Cerebellar nuclear complex (tissue), 1 donor: ENCODE measurements at regions not wholly inside any gene's neighbourhood (a gene's known extent, or its start where the extent isn't known, plus 50 kb on each side); places are given as distances from the start of the nearest gene placed in this dataset.

ENCODE experiments used
- DNase-seq, 2 experiments: peaks; one replicate each; lab custom pipeline; 2025; lab: John Stamatoyannopoulos, UW

DNA sequence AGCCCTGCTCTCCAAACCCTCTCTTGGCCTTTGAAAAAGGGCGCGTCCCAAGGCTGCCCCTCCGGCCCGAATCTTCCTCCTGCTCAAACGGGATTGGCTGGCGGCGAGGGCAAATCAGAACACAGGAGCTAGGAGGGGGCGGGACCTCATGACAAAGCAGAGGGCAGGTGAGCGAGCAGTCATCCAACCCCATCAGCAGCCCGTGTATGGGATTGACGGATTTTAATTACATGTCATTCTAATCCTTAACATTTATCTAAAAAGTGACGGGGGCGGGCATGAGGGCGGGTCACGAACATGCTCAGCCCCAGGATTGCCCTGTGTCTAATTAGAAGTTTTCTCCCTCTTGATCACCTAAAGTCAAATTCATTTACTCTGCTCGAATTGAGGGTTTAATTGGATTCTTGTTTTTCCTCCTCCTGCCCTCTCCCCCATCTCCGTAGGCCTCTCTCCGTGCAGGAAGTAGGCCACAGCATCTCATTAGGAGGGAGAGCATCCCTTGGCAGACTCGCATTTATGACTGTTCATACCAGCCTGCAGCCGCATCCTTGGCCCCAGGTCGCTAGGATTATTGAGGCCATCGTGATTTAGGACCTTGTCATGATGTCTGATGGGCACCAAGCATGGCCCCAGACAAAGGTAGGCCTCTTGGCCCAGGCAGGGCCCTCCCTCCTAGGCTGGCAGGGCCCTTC lies 147.1 kb downstream of the CHST1 start:
- no peak for DNase-seq

DNA sequence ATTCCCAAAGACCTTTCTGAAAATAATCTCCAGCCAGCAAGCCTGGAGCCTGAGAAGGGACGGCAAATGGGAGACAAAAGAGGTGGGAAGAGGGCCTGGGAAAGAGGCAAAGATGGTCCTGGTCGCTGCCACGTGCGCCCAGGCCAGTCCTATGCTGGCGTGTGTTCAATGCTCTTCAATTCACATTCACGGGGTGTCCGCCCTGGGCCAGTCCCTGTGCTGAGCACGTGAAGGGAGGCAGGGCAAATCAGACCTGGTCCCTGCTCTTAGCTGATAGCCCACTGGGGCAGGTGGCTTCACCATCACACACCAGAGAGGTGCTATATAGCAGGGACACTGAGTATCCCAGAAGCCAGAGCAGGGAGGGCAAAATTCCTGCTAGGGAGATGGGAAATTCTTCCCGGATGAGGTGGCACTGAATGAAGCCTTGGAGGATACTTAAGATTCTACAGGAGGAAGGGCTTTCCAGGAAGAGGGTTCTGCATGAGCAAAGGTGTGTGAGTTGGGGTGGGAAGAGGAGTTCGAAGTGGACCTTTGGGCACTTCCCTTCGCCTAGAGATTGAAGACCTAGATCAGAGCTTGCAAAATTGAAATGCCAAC lies 148.2 kb downstream of the CHST1 start:
- no peak for DNase-seq

DNA sequence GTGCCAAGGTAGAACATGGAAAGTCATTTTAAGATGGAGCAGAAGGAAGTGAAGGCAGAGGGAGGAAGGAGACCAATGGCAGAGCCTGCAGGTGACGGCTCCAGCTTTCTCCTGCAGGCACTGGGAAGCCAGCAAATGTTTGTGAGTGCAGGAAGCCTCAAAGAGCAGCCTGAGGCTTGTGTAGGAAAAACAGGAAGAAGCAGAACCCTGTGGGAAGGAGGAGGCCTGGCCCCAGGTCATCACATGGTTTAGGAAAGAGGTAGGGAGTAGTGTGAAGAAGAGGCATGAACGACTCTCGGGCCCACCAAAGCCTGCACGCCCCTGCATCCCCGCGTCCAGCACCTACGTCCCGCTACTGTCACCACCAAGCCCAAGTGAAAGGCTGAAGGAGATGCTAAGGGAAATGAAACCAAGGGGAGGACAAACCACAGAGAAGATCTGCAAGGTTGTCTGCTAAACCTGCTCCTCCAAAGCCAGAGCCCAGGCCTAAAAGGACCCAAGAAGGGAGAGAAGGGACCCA lies 151.5 kb downstream of the CHST1 start:
- DNase-seq = no peak

DNA sequence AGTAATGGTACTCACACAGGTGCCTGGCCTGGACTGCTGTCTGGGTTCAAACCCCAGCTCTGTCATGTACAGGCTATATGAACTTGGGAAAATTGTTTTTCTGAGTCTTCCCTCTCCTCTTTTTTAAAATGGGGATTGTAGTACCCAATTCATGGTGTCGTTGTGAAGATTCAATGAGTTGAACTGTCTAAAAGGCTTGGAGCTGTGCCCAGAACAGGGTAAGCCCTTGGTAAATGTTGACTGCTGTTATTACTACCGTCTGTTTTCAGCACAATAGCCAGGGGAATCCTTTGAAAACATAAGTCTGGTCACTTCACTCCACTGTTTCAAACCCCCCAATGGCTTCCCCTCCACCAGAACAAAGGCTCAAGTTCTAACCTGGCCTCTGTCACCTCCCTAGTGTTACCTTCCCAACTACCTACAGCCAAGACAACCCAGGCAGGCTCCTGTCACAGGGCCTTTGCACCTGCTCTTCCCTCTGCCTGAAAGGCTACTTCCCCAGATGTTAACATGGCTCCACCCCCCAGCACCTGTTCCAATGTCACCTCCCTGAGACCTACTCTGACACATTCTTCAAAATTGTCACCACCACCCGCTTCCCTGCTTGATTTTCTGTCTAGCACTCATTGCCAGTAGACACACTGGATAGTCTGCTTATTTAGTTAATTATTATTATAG lies 152.8 kb downstream of the CHST1 start:
- DNase-seq = no peak

DNA sequence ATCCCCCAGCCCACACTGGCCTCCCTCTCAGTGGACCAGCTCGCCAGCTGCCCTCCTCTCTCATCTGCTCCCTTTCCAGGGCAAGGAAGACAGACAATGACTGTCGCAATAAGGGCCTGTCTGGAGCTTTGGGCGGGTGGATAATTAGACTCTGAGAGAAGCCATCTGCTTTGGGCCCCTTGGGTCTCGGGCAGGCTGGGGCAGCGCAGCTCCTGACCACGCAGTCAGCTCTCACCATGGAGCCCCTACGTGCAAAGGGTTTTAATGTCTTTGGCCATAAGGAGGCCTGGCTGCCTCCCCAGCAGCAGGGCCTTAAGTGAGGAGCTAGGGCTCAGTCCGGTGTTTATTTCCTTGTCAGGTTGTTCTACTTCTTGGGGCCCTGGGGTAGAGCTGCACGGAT lies 153.9 kb downstream of the CHST1 start:
- no peak for DNase-seq

DNA sequence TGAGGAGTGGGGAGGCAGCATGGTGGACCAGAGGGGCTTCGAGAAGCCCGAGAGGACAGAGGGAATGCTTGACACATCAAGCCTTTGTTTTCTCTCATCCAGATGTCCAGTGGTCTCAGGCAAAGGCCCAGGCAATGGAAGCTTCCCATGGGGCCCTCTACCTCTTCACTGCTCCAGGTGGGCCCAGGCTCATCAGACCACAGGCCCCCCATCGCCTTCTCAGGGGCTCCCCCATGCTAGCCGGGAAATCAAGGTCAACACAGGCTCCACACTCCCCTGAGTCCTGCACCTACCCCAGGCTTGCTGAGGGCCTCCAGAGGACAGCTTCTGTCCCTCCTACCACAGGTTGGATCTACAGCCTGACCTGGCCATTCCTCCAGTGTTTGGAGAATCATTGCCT lies 157.5 kb downstream of the CHST1 start:
- no peak for DNase-seq

DNA sequence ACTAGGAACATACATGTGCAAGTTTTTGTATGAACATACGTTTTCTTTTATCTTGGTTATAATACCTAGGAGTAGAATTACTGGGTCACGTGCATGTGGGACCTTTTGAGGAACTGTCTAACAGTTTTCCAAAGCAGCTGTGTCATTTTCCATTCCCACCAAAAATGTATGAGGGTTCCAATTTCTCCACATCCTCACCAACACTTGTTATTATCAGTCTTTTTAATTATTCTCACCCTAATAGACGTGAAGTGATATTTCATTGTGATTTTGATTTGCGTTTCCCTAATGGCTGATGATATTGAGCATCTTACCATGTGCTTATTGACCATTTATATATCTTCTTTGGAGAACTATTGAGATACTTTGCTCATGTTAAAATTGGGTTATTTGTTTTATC lies 162.1 kb downstream of the CHST1 start:
- no peak for DNase-seq

DNA sequence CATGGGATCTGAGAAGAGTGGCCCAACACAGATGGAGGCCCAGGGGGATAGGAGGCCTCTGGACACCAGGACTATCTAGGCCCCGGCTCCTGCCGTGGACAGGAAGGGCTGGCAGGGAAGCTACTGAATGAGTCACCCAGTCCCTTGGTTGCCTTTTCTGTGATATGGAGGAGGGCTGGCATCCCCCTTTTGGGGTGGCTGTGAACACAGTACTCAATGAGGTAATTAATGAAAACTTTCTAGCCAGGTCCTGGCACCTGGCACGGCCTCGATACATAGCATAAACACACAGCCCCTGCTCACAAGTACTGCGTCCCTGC lies 163.2 kb downstream of the CHST1 start:
- no peak for DNase-seq

DNA sequence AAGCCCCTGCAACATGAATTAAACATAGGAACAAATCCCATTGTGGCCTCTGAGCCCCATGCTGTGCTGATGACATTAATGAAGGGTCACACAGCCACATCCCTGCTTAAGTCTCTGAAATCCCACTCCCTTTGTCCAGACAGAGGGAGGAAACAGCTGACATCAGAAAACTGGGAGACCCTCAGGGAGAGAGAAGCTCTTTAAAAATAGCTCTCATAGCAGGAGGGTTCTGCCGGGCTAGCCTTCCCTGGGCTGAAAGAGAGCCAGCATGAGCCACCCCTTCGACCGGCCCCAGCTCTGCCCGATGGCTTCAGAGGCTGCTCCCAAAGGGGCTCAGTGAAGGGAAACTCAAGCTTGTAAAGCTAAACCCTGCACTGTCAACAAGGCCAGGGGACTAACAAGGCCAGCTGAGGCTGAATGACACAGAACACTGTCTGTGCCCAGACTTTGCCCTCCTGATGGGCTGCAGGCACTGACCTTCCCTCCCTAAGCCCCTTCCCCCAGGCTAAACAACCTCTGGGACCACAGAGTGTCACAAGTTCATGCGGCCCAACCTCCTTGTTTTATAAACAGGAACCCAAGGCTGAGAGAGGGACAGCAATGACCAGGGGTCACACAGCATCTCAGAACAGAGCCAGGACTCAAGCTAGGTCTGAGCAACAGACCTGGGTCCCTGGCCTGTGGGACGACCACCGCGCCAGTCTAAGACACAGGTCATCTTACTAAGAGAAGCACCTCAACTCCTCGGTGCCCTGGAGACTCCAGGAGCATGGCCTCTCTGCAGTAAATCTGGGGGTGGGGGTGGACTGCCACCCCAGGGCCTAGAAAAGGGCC lies 163.8 kb downstream of the CHST1 start:
- no peak for DNase-seq

DNA sequence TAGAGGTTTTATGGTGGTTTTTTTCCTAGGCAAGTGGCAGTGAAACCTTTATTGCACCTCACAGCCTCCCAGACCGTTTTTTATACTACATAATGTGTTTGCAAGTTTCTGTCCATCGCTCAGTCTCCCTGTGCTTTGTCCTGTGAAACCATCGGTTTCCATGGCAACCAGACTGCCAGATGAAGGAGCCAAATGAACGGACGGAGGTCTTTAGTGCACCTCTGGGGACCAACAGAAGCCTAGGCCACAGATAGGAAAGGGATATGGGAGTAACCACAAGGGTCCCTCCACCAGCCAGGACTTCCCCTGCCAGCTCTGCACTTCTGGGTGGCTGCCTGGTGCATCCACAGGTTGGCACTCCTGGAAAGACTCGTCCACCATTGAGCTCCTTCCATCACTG lies 165.0 kb downstream of the CHST1 start:
- DNase-seq = no peak

DNA sequence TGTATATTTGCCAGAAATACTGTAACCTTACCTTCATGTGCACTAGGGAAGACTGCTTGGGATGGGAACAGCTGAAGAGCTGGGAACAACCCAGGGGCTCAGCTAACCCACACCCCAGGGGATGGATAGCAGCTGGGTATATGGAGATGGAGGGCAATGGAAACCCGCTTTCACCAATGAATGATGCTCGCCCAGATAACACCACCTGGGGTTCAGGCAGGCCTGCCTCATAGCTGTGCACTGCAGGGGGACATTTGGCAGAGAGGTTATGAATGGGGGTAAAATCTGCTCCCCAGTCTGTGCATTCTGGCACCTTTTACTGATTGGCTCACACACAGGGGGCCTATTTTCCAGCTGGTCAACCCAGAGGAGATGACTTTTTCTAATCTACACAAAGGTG lies 170.7 kb downstream of the CHST1 start:
- no peak for DNase-seq

DNA sequence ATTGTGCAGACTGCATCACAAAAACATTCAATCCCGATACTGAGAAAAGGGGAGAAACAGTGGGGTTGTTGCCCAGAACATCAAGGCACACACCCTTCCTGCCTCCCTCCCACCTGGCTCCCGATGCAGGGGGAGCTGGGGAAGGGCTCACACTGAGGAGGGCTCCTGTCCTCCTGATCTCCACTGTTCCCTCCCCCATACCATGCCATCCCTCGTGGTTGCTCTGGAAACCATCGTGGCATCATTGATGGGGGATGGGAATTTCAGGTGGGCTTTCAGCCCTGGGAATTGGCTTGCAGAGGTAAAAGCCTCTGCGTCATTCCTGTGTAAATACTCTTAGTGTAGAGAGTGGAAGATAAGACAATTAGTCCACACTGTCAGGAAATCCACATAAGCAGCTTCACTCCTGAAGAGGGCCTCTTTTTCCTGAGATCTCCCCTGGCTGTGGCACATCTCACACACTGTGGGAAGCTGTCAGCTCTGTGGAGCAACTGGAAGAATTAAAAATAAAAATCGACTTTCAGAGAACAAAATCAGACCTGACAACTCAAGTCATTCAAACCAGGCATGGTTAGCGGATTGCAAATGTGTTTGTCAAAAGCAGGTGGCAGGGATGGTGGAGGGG lies 176.0 kb downstream of the CHST1 start:
- no peak for DNase-seq

DNA sequence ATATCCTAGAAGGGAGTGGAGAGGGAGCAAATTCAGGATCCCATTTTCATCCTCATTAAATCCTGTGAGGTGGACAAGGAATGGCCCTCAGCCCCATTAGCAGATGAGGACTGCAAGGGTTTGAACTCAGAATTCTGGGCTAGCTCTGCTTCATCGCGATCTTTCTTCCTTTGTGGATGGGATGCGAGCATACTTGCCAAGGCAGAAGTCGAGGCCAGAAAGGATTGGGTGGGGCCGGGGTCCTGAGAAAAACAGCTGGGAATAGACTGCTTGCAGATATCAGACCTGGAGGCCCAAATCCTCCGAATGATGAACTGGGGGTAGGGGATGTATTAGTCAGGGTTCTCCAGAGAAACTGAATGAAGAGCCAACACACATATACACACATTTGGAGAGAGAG lies 179.0 kb downstream of the CHST1 start:
- no peak for DNase-seq

DNA sequence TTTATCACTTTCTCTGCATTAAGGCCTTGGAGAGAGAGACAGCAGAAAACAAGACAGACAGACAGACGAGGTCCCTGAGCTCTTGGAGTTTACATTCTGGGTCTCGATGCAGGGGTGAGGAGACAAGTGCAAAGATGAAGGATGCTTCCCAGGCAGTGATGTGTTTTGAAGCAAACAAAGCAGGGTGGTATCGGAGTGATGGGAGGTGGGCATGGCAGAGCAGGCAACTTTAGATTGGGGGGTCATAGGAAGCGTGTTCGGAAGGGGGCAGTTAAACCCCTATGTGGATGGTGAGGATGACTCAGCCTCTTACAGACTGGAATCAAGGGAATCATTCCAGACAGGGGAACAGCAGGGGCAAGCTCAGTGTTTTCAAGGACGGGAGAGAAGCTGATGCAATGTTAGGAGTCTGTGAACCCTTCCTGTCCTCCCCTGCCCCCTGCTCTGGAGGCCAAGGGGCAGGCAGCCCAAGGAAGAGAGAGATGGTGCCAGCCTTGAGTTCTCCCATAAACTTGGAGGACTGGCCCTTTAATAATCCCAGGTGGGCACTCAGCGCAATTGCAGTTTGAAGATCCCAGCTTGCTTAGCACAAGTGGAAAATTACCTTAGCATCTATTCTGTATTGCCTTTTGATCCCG lies 180.2 kb downstream of the CHST1 start:
- no peak for DNase-seq

DNA sequence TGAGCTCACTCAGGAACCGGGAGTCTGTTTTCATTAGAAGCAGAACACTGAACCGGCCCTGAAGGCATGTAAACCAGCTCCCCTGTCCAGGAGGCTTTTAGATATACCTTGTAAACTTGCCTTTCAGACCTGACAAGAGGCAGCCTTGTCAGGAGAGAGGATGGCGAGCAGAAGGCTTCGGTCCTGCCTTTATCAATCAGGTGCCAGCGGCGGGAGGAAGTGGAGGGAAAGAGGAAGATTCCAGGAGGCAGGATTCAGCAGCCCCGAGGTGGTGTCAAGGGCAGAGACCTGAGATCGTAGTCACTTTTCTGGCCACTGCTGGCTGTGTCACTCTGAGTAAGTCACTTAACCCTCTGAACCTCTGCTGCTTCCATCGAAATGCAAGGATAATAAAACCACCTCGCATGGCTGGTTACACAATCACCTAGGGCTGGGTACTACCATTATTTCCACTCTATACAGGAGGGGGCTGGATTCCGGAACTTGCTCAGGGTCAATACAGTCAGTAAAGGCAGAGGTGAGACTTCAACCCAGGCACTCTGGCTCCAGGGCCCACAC lies 181.0 kb downstream of the CHST1 start:
- no peak for DNase-seq

DNA sequence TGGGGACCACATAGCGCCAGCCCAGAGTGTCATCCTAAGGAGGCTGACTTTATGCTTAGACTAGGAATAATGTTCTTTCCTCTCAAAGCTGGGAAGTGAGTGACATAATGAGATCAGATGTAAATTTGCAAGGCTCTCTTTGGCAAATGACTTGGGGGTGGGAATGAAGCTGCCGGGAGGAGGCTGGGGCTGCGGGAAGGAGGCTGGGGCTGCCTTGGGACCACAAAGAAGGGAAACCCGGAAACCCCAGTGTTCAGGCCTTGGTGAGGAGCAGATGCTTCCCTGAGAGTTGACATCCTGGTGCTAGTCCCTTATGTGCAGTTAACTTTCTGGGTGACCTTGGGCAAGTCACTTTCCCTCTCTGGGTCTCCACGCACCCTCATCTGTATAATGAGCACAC lies 182.0 kb downstream of the CHST1 start:
- no peak for DNase-seq

DNA sequence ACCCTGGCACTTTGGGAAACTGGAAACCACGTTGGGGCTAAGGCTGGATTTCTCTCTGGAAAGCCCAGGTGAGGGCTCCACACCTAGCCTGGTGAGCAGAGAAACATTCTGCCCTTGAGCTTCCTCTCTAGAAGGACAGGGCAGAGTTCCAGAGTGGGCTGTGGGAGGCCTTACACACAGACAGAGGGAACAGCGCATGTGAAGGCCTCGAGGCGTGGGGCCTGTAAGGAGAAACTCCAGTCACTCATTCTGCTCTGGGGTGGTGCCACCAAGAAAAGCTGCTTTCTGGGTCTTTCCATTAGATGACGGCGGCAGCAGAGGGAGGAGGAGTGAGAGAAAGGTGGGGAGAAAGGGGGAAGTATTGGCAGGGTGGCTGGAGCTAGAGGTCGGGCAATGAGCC lies 183.1 kb downstream of the CHST1 start:
- no peak for DNase-seq

DNA sequence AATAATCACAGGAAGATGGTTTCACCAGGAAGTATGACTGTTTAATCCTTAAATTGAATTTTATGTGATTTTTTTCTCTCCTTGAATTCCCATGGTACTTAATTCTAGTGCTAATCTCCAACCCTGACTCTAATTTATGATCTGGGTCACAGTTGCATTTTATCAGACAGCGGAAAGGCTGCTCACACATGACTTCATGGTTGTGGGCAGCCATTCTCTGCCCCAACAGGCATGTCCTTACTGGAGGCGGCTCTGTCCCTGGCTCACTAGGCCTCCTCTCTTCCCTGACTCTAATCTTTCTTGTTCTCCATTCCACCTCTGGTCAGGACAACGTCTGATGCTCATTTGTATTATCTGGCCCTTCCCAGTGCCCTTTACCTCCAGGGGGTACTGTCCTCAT lies 184.4 kb downstream of the CHST1 start:
- DNase-seq = no peak

DNA sequence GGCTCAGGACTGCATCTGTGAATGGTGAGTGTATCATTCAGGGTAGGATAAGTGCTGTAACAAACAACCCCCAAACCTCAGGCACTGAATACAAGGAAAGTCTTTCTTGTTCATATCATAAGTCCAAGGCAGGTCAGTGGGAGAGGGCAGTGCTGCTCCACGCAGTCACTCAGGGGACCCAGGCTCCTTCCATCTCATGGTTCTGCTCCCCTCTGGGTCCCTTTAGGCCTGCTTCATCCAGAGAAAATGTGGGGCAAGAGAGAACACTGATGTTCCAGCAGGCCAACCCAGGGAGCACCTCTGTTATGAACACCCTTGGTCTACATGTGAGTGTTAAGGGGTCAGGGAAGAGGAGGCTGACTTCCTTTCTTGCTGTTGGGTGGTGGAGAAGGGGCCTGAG lies 187.8 kb downstream of the CHST1 start:
- DNase-seq = no peak

DNA sequence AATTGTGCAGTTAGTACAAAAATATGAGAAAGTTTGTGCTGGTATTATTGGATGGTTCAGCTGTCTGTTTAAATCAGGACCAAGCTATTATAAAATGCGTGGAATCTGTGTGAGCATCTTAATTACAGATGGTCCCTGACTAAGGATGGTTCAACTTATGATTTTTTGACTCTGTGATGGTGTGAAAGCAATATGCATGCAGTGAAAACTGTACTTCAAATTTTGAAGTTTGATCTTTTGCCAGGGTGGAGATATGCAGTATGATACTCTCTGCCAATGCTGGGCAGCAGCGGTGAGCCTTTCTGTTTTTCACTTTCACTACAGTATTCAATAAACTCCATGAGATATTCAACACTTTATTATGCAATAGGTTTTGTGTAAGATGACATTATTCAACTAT lies 189.3 kb downstream of the CHST1 start:
- DNase-seq = no peak

DNA sequence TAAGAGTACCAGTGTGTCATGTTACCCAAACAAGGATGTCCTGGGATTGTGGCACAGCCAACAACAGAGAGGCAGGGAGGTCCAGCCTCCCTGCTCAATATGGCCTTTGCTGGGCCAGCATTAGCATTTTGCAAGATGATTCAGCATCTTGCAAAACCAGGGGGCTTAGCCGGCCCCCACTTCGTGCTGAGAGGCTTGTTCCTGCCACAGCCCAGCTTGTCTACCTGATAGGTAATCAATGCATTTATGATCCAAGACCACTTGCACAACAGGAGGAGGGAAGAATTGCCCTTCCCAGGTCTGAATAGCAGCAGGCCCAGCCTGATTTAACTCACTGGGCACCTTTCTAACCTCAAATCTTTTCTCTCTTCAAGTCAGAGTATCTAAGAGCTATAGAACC lies 189.0 kb upstream of the SYT13 start:
- no peak for DNase-seq
